ENCODE measurements at regions not wholly inside any gene's neighbourhood (a gene's known extent, or its start where the extent isn't known, plus 50 kb on each side); places are given as distances from the start of the nearest gene placed in this dataset.

GRCh38 chr20:40588891-40589290, 100.1 kb downstream of the MAFB start:
- DNase-seq = no peak

GRCh38 chr20:40587038-40587437, 102.0 kb downstream of the MAFB start:
- no peak for DNase-seq

GRCh38 chr20:40584130-40584809, 104.8 kb downstream of the MAFB start:
- DNase-seq = no peak

GRCh38 chr20:40583636-40584035, 105.4 kb downstream of the MAFB start:
- DNase-seq = no peak

GRCh38 chr20:40583205-40583604, 105.8 kb downstream of the MAFB start:
- DNase-seq = no peak

GRCh38 chr20:40582531-40582930, 106.5 kb downstream of the MAFB start:
- no peak for DNase-seq

GRCh38 chr20:40579701-40580100, 109.3 kb downstream of the MAFB start:
- DNase-seq = no peak

- DNase-seq = no peak
These were observed 110.1 kb downstream of the MAFB start for GRCh38 chr20:40578961-40579360.

GRCh38 chr20:40575851-40576250, 113.2 kb downstream of the MAFB start:
- no peak for DNase-seq

- no peak for DNase-seq
These were observed 116.8 kb downstream of the MAFB start for GRCh38 chr20:40572251-40572650.

- peak; percentile 43 for DNase-seq
These were observed 117.4 kb downstream of the MAFB start for GRCh38 chr20:40571639-40572038.

- no peak for DNase-seq
These were observed 120.8 kb downstream of the MAFB start for GRCh38 chr20:40568200-40568599.

- DNase-seq = no peak
These were observed 123.4 kb downstream of the MAFB start for GRCh38 chr20:40565682-40566040.

GRCh38 chr20:40565001-40565681, 123.9 kb downstream of the MAFB start:
- no peak for DNase-seq

GRCh38 chr20:40563296-40563950, 125.6 kb downstream of the MAFB start:
- DNase-seq = no peak

- DNase-seq = no peak
These were observed 127.0 kb downstream of the MAFB start for GRCh38 chr20:40562031-40562430.

- no peak for DNase-seq
These were observed 127.8 kb downstream of the MAFB start for GRCh38 chr20:40561187-40561586.

- DNase-seq = no peak
These were observed 130.8 kb downstream of the MAFB start for GRCh38 chr20:40558212-40558611.

GRCh38 chr20:40551125-40551530, 137.9 kb downstream of the MAFB start:
- no peak for DNase-seq

GRCh38 chr20:40547483-40548091, 141.4 kb downstream of the MAFB start:
- DNase-seq = no peak

- DNase-seq = no peak
These were observed 143.6 kb downstream of the MAFB start for GRCh38 chr20:40545478-40545877.

GRCh38 chr20:40542065-40542464, 147.0 kb downstream of the MAFB start:
- DNase-seq = no peak

- DNase-seq = no peak
These were observed 148.9 kb downstream of the MAFB start for GRCh38 chr20:40540166-40540565.

GRCh38 chr20:40538131-40538530, 150.9 kb downstream of the MAFB start:
- no peak for DNase-seq
